OCI-LY1 (cell line): ENCODE measurements at regions not wholly inside any gene's neighbourhood (a gene's known extent, or its start where the extent isn't known, plus 50 kb on each side); places are given as distances from the start of the nearest gene placed in this dataset.

Experiments
- CTCF ChIP-seq: fragments of 200-600 bp; sonication (generic), shearing (Covaris generic); IDR thresholded peaks from 2 replicates; pipeline ENCODE4 v1.5.1; 2017; ENCODE audit warnings: mild to moderate bottlenecking, antibody characterized with exemption, low read length, moderate library complexity, mixed read lengths
- EZH2 ChIP-seq: fragments of 200-600 bp; sonication (generic), shearing (Covaris generic); IDR thresholded peaks from 2 replicates; pipeline ENCODE4 v1.8.0; 2017; ENCODE audit warnings: borderline replicate concordance, mixed run types, mild to moderate bottlenecking, antibody characterized with exemption, low read length, moderate library complexity, mixed read lengths

- no peak for TF ChIP-seq CTCF
- no peak for TF ChIP-seq EZH2
These were observed 97.9 kb downstream of the TPBG start for GRCh38 chr6:82461536-82461935.
